HG03439 (cell line): ENCODE measurements at regions not wholly inside any gene's neighbourhood (a gene's known extent, or its start where the extent isn't known, plus 50 kb on each side); places are given as distances from the start of the nearest gene placed in this dataset.
"Not testable (repeated sequence)": the region's sequence is repeated elsewhere in the genome, so short reads cannot be mapped to it uniquely, and the experiment has no call there.

ENCODE experiments used
- ATAC-seq: cut with Tn5 transposase; IDR thresholded peaks from one replicate; pipeline ENCODE4 v1.9.1; 2021; ENCODE audit warnings: mild to moderate bottlenecking, moderate library complexity; ENCODE audit not compliant: unreplicated experiment

GRCh38 chr9:33734941-33735835, 60.2 kb upstream of the PRSS3 start:
- not testable (repeated sequence) for ATAC-seq

DNA sequence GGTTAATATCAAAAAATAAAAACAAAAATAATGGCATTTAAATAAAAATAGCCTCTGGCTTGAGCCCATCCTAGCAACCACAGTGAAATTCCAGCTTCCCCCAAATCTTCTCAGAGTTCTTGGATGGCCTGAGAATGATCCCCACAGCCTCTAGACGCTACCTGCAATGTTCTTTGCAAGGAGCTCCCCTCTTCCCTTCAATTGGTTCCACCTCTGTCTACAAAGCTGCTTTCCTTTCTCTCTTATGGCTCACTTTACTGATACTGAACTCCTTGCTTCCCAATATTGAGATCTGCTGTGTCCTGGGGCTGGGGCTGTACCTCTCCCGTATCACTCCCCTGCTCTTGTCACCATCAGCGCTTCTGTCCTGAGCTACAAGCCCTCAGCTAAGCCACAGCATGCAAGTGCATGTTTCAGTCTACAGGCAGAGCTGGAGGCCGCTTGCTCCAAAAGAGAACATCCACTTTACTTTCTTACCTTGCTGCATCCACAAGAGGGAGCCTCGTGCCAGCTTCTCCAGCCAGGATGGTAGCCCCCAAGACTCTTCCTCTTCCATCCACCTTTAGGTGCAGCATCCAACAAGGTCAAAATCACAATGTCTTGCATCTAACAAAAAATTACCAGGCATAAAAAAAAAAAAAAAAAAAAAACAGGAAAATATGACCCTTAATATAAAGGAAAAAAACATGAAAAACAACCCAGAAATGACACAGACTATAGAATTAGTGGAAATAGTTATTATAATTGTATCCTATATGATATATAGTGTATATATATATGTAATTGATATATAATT, 57.4 kb upstream of the PRSS3 start:
- ATAC-seq: no peak

DNA sequence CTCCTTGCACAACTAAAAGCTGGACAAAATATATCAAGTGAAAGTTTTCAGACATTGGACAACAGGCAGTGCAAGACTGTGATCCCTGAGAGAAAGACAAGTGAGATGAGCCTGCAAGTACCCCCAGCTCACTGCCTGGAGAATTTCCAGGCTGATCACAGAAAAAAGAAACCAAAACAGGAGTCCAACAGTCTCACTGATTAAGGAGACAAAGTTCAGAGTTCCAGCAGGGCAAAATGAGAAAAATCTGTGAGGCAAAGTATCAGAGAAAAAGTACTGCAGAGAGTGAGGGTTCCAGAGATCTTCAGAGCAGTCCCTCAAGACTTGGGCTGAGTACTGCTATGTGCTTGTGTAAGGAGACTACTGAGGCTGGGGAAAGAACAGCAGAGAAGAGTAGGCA, 56.0 kb upstream of the PRSS3 start:
- ATAC-seq: no peak

DNA sequence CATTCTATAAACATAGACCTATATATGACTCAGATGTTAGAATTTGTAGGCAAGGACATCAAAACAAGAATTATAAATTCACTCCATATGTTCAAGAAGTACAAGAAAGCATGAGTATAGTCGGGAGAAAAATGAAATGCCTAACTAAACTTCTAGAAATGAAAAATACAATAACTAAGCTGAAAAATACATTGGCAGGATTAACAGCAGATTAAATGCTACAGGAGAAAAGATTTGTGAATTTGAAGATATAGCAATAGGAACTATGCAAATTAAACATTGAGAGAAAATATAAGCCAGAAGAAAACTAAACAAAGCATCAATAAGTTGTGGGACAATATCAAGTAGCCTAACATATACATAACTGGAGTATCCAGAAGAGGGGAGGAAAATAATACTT, 55.3 kb upstream of the PRSS3 start:
- ATAC-seq: no peak

- not testable (repeated sequence) for ATAC-seq
Measured at GRCh38 chr9:33740958-33741357, 54.4 kb upstream of the PRSS3 start.

DNA sequence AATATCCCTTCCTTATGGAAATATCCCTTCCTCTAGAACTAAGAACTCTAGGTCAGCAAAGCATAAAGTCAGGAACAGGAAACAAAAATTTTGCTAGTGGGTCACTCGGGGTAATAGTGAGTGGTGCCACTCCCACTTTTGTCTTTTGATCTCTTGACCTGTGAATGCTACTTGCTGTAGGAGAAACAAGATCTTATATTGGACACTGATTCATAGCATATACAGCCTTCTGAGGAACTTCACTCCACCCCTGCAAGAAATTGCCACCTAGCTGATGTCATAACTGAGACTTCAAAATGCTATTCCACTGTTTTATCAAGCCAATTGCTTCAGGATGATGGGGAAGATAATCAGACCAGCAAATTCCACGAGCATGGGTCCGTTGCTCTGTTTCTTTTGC, 53.3 kb upstream of the PRSS3 start:
- ATAC-seq: no peak

DNA sequence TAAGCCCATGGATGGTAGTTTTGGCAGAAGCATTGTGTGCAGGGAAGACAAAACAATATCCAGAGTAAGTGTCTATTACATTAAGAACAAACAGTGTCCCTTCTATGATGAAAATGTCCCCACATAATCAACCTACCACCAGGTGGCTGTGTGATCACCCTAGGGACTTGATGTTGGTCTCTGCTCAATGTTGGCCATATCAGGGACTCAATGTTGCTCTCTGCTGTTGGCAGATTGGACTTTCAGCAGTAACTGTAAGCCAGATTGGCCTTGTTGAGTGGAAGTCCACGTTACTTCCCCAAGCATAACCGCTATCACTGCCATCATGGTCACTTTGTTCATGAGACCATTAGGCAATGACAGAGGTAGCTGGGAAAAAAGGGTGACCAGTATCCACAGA, 52.8 kb upstream of the PRSS3 start:
- ATAC-seq: no peak
